ENCODE measurements at regions not wholly inside any gene's neighbourhood (a gene's known extent, or its start where the extent isn't known, plus 50 kb on each side); places are given as distances from the start of the nearest gene placed in this dataset.
A peak's percentile ranks its signal among the peaks of the same experiment; 100 is the strongest.

DNA sequence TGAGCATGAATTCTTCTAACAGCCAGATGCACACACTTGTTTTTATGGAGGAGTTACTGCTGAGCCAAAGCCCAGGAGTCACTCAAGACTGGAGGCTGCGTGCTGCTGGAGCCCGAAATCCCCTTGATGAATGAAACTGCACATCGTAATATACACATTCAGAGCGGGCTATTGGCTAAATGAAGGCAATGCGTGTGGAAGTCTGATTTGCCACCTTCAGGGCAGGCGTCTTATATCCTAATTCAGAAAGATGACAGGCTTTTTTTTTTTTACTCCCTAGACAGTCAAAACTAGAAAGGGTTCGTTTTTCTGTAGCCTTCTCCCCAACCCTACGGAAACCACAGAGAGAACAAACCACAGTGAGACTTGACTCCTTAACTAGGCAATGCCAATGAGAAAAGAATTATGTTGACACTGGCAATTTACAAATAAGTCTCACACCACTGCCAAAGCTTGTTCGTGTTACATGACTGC is 227.2 kb upstream of the KLF14 start:
- DNase-seq (ENCODE audit: low read depth in 2 of 2) = peak; percentile 38 to 62

DNA sequence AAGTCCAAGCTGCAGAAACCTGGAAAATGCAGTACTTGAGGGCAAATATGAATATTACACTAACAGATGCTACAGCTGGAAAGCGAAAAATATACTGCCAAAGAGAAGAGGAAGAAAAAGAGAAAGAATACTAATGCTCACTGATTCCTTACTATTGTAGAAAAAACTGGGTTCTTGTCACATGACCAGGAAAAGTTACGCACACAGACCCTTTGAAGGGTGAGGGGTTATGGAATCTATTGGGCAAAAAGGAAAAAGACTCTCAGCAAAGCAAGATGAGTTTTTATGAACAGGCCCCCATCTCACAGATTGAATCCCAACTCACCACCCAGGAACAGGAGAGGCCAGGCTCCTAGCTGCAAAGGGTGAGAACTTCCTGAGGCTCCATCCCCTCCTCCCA is 228.1 kb upstream of the KLF14 start:
- DNase-seq (ENCODE audit: low read depth in 2 of 2) = no peak

DNA sequence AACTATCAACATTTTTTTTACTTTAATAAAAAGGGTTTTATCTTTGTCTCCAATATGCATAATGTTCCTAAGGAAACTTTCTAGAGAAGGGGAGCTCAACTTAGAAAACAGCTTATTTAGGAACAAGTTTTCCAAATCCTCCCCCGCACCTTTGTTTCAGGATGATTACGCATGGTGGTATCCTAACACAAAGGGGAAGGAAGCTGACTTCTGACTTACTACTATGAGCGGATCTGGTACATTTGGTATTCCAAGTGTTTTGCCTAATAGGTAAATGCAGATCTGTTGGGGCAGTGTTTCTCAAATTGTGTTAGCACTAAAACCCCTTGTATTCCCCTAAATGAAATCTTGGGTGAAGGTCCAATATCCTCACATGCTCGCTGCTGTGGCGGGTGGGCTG is 229.3 kb upstream of the KLF14 start:
- no peak for DNase-seq (ENCODE audit: low read depth in 2 of 2)

GRCh38 chr7:130965515-130965914 is 231.5 kb upstream of the KLF14 start:
- DNase-seq (ENCODE audit: low read depth in 2 of 2) = no peak

GRCh38 chr7:130966246-130967009 is 232.4 kb upstream of the KLF14 start:
- DNase-seq (ENCODE audit: low read depth in 2 of 2) = no peak

DNA sequence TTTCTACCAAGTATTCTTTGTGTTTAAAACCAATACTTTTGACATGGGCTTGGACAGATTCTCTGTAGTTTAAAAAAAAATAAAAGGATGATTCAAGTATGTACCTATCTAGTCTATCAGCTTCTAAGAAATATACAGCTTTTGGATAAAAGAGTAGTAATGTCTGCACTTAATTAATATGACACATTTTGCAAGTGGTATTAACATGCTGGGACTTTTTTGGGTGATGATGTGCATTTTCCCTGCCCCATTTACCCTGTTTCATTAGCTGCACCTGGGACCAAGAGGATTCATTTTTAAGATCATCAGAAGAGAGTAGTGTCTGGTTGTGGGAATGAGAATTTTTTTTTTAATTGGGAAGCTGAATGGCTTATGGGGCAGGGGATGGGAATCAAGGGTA is 236.2 kb upstream of the KLF14 start:
- no peak for DNase-seq (ENCODE audit: low read depth in 2 of 2)

DNA sequence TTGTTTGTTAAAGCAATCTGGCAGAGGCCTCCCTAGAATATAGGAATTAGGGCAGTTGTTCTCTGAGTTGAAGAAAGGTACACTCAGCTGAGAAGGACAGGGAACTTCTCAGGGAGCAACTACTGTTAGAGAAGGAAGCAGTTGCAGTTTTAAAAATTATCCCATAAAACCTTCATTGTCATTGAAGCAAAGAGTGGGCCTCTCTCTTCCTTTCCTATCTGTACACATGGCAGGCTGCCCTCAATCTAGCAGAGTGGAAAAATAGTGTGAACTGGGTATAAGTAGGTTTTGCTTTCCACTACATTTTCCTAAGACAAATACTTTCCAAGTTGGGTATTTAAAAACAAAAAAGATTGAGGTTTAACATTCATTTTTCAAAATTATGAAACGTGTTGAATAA is 236.7 kb upstream of the KLF14 start:
- DNase-seq (ENCODE audit: low read depth in 2 of 2) = no peak

- DNase-seq (ENCODE audit: low read depth in 2 of 2) = peak; percentile 39 to 65
Observed at GRCh38 chr7:130971297-130971696, 237.3 kb upstream of the KLF14 start.

DNA sequence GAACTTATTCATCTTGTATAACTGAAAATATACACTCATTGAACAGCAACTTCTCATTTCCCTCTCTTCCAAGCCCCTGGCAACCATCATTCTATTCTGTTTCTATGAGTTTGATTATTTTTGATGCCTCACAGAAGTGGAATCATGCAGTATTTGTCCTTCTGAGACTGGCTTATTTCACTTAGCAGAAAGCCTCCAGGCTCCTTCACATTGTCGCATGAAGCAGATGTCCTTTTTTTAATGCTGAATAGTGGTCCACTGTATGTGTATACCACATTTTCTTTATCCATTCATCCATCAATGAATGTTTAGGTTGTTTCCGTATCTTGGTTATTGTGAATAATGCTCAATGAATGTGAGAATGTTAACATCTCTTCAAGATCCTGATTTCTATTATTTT is 238.2 kb upstream of the KLF14 start:
- no peak for DNase-seq (ENCODE audit: low read depth in 2 of 2)

GRCh38 chr7:130973637-130974036 is 239.6 kb upstream of the KLF14 start:
- DNase-seq (ENCODE audit: low read depth in 2 of 2) = no peak

- DNase-seq (ENCODE audit: low read depth in 2 of 2) = no peak
Observed at GRCh38 chr7:130974169-130974568, 240.2 kb upstream of the KLF14 start.

GRCh38 chr7:130974794-130975193 is 240.8 kb upstream of the KLF14 start:
- DNase-seq (ENCODE audit: low read depth in 2 of 2) = no peak

DNA sequence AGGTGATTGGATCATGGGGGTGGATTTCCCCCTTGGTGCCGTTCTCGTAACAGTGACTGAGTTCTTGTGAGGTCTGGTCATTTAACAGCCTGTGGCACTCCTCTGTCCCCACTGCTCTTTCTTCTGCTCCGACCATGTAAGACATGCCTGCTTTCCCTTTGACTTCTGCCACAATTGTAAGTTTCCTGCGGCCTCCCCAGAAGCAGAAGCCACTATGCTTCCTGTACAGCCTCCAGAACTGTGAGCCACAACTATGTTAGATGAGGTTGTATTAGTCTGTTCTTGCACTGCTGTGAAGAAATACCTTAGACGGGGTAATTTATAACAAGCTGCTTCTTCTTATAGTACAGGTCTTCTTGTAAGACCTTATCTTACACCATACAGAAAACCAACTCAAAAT is 241.7 kb upstream of the KLF14 start:
- no peak for DNase-seq (ENCODE audit: low read depth in 2 of 2)

GRCh38 chr7:130982160-130982638 is 248.2 kb upstream of the KLF14 start:
- no peak for DNase-seq (ENCODE audit: low read depth in 2 of 2)

GRCh38 chr7:130982651-130983050 is 248.6 kb upstream of the KLF14 start:
- DNase-seq (ENCODE audit: low read depth in 2 of 2) = no peak

- no peak for DNase-seq (ENCODE audit: low read depth in 2 of 2)
Observed at GRCh38 chr7:130985361-130985760, 251.4 kb upstream of the KLF14 start.

DNA sequence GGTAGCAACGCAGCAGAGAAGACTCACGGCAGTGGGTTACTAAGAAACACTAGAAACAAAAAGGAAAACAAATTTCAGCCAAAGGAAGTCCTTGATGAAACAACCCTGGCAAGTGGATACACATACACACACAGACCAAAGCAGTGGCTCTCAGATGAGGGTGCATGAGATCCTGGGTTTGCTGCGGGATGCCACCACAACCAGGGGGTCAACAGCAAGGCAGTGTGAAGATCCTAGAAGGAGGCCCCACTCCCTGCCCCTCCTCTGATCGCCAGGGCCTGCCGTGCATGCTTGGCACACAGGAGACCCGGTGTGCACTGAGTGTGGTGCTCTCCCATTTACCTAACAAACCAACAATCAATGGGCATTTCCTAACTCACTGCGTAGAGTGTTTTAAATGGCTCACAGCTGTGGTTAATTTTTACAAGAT is 252.3 kb upstream of the KLF14 start:
- no peak for DNase-seq (ENCODE audit: low read depth in 2 of 2)

- DNase-seq (ENCODE audit: low read depth in 2 of 2) = no peak
Observed at GRCh38 chr7:130987092-130987491, 253.1 kb upstream of the KLF14 start.

- no peak for DNase-seq (ENCODE audit: low read depth in 2 of 2)
Observed at GRCh38 chr7:130988443-130988842, 254.4 kb upstream of the KLF14 start.

GRCh38 chr7:130989101-130989795 is 255.2 kb upstream of the KLF14 start:
- no peak for DNase-seq (ENCODE audit: low read depth in 2 of 2)

DNA sequence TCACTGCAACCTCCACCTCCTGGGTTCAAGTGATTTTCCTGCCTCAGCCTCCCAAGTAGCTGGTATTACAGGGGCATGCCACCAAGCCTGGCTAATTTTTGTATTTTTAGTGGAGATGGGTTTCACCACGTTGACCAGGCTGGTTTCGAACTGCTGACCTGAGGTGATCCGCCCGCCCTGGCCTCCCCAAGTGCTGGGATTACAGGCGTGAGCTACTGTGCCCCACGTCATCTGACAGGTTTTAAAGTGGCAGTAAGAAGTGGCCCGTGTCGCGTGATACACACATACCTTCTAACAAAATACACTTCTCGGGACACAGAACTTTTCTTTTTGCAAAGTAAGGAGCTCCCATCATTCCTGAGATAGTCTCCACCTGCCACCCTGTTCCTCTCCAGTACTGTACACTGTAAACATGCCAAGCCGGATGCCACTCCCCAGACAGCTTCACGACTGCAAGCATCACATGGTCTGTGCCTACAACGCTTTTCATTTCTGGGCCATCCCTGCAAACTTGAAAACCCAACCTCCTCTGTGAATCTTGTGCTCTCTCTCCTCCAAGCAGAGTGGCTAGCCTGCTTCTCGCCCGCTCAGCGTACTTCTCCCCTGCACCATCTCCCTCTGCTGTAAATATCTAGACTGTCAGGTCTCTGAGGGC is 256.3 kb upstream of the KLF14 start:
- DNase-seq (ENCODE audit: low read depth in 2 of 2) = no peak

GRCh38 chr7:130993671-130994365 is 259.8 kb upstream of the KLF14 start:
- DNase-seq (ENCODE audit: low read depth in 2 of 2) = no peak
